Heart left ventricle (tissue), 13 donors: ENCODE measurements at regions not wholly inside any gene's neighbourhood (a gene's known extent, or its start where the extent isn't known, plus 50 kb on each side); places are given as distances from the start of the nearest gene placed in this dataset.

Experiments used
- POLR2A ChIP-seq, 2 donors: fragments of 450-650 bp; IDR thresholded peaks; one replicate each; pipeline ENCODE4 v1.6.1; 2017; ENCODE audit warnings: antibody characterized with exemption in 2 of 2, mild to moderate bottlenecking in 2 of 2, moderate library complexity in 2 of 2
- TF ChIP-seq, protein P1 (sequence below), 12 donors: fragments of 200-600 bp; sonication (generic) in 4 of 12; IDR thresholded peaks; one replicate each; pipeline versions ENCODE4 v1.5.0 to v1.8.0; 2018 to 2022; ENCODE audit warnings: antibody characterized with exemption in 12 of 12, mild to moderate bottlenecking in 5 of 12
- donor health status: ischemic (EF 13 %, LVEDD 7.1; RV severe dilation, severe dysfunction).
- donor health status: DM: no; HTN: yes; CAD: no.
- donor health status: DM: no; HTN: no; CAD: no.
- donor health status: ischemic (EF 25% LVEDD 6.9; RV normal size, moderate dysfunction).
- donor health status: ischemic (EF 25% LVEDD 5.7; RV mildly dilated, moderate dysfunction).
- donor health status: ischemic (EF 35%, LVEDD 5.7; RV mildly dilated, moderate dysfunction).
- donor health status: nonischemic (EF 11% LVEDD 7.7; RV severe dilation, severe dysfunction).
- donor health status: DM: yes; HTN: yes; CAD: no.
- donor health status: PGD.
- donor health status: ischemic (EF 29% LVEDD 5.4; RV normal size, mild dysfunction).
- donor health status: nonischemic (EF 23%, LVEDD 6.1; RV moderate dilation, normal function).

DNA sequence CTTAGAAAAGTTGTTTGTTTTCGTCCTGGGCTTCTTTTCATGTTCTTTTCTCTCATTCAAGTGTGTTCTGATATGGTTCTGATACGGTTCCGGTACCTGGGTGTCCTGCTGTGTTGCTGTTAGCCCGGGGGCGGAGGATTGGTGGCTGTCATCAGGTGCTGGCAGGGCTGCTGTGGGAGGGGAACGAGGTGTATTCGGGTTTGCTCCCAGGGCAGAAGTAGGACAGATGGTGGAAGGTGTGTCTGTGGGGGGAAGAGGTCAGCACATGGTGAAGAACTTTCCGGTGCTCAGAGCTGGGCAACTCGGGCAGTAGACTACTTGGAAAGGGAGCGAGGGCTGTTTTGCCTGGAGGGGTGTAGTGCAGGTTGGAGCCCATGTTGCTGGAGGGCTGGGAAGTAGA, 70.2 kb downstream of the SLC25A47 start:
- TF ChIP-seq POLR2A (IDR thresholded peaks at IDR 0.05), result no peak
- TF ChIP-seq, protein P1, sequence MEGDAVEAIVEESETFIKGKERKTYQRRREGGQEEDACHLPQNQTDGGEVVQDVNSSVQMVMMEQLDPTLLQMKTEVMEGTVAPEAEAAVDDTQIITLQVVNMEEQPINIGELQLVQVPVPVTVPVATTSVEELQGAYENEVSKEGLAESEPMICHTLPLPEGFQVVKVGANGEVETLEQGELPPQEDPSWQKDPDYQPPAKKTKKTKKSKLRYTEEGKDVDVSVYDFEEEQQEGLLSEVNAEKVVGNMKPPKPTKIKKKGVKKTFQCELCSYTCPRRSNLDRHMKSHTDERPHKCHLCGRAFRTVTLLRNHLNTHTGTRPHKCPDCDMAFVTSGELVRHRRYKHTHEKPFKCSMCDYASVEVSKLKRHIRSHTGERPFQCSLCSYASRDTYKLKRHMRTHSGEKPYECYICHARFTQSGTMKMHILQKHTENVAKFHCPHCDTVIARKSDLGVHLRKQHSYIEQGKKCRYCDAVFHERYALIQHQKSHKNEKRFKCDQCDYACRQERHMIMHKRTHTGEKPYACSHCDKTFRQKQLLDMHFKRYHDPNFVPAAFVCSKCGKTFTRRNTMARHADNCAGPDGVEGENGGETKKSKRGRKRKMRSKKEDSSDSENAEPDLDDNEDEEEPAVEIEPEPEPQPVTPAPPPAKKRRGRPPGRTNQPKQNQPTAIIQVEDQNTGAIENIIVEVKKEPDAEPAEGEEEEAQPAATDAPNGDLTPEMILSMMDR (IDR thresholded peaks at IDR 0.05), result no peak
